Stimulated activated CD4-positive, alpha-beta T cell treated with anti-CD3 and anti-CD28 coated beads, Interleukin-12 subunit alpha, Interleukin-12 subunit beta, amount 100 ng/mL, for 24 hours (primary cell): ENCODE measurements at regions not wholly inside any gene's neighbourhood (a gene's known extent, or its start where the extent isn't known, plus 50 kb on each side); places are given as distances from the start of the nearest gene placed in this dataset.

ENCODE experiments used
- DNase-seq, 2 experiments: peaks; one replicate each; pipeline ENCODE4 v3.0.0-alpha.2; 2020; ENCODE audit warnings: low read depth in 2 of 2

- DNase-seq, result no peak
Measured at GRCh38 chr2:239765076-239765845, 259.9 kb downstream of the NDUFA10 start.

- no peak for DNase-seq
Measured at GRCh38 chr2:239763433-239764097, 261.6 kb downstream of the NDUFA10 start.

GRCh38 chr2:239762655-239763269, 262.4 kb downstream of the NDUFA10 start:
- no peak for DNase-seq

- no peak for DNase-seq
Measured at GRCh38 chr2:239762106-239762505, 263.0 kb downstream of the NDUFA10 start.

GRCh38 chr2:239760596-239760995, 264.5 kb downstream of the NDUFA10 start:
- DNase-seq, result no peak

GRCh38 chr2:239758279-239758877, 266.8 kb downstream of the NDUFA10 start:
- DNase-seq, result no peak

GRCh38 chr2:239756790-239757760, 268.1 kb downstream of the NDUFA10 start:
- no peak for DNase-seq

- DNase-seq, result no peak
Measured at GRCh38 chr2:239756031-239756789, 268.9 kb downstream of the NDUFA10 start.

- DNase-seq, result no peak
Measured at GRCh38 chr2:239753401-239753837, 271.7 kb downstream of the NDUFA10 start.

- no peak for DNase-seq
Measured at GRCh38 chr2:239752951-239753350, 272.2 kb downstream of the NDUFA10 start.

- peak; percentile 13 to 41 for DNase-seq
Measured at GRCh38 chr2:239751679-239752355, 273.3 kb downstream of the NDUFA10 start.

- DNase-seq, result no peak
Measured at GRCh38 chr2:239750929-239751678, 274.0 kb downstream of the NDUFA10 start.

- DNase-seq, result no peak
Measured at GRCh38 chr2:239750045-239750835, 274.9 kb downstream of the NDUFA10 start.

GRCh38 chr2:239749272-239749873, 275.8 kb downstream of the NDUFA10 start:
- no peak for DNase-seq

- no peak for DNase-seq
Measured at GRCh38 chr2:239748811-239749210, 276.3 kb downstream of the NDUFA10 start.

GRCh38 chr2:239747771-239748170, 277.4 kb downstream of the NDUFA10 start:
- no peak for DNase-seq

GRCh38 chr2:239747274-239747673, 277.9 kb downstream of the NDUFA10 start:
- no peak for DNase-seq
